CD4-positive, alpha-beta T cell treated with Interferon alpha-2 for 1 hour (primary cell): ENCODE measurements at regions not wholly inside any gene's neighbourhood (a gene's known extent, or its start where the extent isn't known, plus 50 kb on each side); places are given as distances from the start of the nearest gene placed in this dataset.
"Not testable (repeated sequence)": the region's sequence is repeated elsewhere in the genome, so short reads cannot be mapped to it uniquely, and the experiment has no call there.

Experiments
- DNase-seq, 2 donors: peaks; one replicate each; pipeline ENCODE4 v3.0.0-alpha.2; 2020 to 2022

- DNase-seq: not testable (repeated sequence)
Observed at GRCh38 chr22:16730894-16731293, 94.3 kb downstream of the XKR3 start.

- DNase-seq: not testable (repeated sequence)
Observed at GRCh38 chr22:16727491-16727890, 97.7 kb downstream of the XKR3 start.

DNA sequence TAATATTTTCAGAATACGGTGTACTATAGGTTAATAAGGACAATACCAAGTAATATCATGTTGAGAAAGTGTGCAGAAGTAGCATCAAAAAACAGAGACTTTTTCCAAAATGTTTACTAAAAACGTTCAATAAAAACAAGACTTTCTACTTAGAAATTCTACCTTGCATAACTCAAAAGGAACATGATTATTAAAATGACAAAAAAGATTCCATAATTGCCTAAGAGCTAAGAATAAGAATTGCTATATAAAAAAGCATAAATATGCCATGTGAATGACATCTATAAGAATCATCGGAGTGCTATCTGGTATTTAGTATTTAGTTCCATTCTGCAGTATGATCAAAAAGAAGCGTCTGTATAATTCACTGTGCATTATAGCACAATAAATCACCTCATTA is 102.0 kb downstream of the XKR3 start:
- not testable (repeated sequence) for DNase-seq

DNA sequence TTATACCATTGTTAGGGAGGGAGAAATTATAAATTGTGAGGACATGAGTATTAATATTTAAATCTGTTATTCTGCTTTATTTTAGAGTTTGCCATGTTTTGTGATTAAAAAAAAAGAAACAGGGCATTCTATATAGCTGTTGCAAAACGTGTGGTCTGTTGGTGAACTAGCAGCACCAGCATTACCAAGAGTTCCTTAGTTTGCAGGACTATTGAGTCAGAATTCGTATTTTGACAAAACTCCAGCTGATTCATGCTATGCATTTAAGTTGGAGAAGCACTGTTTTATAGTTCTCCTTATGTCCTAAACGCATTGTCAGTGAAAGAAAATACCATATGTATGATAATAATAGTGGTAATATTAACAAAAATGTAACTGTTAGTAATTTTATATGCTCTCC is 102.6 kb downstream of the XKR3 start:
- DNase-seq: peak in 1 of 2 donors; percentile 2

- DNase-seq: no peak
Observed at GRCh38 chr22:16721961-16722360, 103.2 kb downstream of the XKR3 start.

GRCh38 chr22:16717699-16718558 is 107.3 kb downstream of the XKR3 start:
- no peak for DNase-seq

DNA sequence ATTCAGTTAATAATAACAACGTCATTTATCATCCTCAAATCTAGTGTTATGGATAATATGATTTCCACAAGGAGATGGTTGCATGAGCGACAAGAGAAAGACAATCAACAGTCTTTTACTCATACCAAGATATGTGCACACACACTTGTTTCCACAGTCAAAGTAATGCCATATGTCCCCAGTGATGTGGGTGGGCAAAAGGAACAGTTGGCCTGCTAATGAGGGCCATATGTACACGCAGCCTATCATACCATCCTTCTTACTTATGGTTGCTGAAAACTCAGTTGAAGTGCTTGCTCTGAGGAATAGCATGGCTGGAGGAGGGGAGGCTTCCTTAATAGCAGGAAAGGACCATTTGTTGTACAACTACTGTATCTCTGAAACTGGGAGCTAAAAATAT is 110.6 kb downstream of the XKR3 start:
- not testable (repeated sequence) for DNase-seq

DNA sequence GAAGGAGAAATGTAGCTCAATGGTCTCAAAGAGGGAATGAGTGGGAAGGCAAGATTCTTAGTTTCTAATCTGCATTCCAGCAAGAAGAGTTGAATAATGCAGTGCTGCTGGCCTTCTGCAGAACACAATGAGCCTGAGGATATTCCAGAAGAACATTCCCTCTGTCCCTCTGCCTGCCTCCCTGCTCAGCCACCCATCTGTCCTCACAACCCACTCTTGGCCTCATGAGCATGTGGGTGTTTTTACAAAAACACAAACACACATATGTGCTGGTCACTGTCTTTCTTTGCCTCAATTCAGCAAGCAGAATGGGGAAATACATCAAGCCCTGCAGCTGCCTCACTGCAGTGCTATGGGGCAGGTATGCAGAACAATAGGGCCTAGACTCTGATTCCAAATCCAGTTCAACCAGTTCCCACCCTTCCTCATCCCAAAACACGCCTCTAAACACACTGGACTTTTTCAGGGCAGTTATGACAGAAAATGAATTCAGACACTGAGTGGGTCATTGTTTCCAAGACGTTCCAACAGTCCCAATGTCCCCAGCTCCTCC is 109.8 kb upstream of the CCT8L2 start:
- DNase-seq: not testable (repeated sequence)

DNA sequence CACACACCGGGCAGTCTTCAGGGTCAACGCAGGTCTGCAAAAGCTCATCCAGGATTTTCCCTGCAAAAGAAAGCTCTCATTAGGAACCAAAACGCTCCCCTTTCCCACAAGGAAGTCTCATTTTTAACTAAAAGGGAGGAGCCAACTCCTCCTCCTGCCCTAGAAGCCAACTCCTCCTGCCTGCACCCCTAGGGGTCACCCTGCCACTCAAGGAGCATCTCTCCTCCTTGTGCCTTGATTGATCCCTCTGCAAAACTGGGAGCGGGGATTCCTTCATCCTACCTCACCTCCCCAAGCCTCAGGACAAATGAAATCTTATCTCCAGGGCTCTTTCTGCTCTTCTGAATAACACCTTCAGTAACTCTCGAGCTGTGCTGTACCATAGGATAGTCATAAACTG is 107.8 kb upstream of the CCT8L2 start:
- DNase-seq: not testable (repeated sequence)

GRCh38 chr22:16699326-16699725 is 106.7 kb upstream of the CCT8L2 start:
- no peak for DNase-seq

DNA sequence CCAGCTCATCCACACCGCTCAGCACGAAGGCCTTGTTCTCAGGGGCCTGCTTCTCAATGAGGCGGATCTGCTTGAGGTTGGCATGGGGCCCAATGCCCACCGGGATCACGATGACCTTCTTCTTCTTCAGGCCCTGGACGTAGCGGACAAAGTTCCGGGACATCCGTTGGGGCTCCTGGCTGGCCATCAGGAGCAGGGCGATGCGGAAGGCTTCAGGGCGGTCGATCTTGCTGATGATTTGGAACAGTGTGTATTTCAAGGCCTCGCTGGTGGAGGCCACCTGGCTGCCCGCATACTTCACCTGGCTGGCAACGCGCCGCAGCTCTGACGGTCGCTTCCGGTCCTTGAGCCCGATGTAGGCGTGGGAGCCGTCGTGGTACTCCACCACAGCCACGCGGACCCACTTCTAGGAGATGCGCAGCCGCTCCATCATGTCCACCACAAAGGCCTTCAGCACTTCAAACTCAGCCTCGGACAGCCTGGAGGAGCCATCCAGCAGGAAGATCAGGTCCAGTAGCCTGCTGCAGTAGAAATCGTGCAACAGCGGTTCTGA is 105.0 kb upstream of the CCT8L2 start:
- DNase-seq: not testable (repeated sequence)

GRCh38 chr22:16696900-16697299 is 104.3 kb upstream of the CCT8L2 start:
- DNase-seq: not testable (repeated sequence)

- no peak for DNase-seq
Observed at GRCh38 chr22:16695261-16695660, 102.7 kb upstream of the CCT8L2 start.

DNA sequence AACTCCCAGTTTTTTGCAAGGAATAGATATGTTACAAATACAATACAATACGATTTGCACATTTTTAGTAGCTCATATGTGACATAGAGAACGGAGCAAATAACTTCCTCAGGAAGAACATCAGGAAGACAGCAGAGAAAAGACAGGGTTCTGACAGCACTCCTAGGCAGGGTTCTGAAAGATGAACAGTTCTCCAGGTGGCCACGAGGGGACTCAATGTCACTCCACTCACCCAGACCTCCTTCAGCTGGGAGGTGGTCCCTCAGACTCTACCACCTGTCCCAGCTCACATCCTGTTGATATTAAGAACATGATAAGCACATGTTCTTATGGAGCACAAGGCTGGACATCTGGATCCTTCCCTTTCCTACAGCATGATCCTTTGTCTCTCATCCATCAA is 101.1 kb upstream of the CCT8L2 start:
- DNase-seq: not testable (repeated sequence)

- DNase-seq: not testable (repeated sequence)
Observed at GRCh38 chr22:16689358-16689757, 96.7 kb upstream of the CCT8L2 start.

DNA sequence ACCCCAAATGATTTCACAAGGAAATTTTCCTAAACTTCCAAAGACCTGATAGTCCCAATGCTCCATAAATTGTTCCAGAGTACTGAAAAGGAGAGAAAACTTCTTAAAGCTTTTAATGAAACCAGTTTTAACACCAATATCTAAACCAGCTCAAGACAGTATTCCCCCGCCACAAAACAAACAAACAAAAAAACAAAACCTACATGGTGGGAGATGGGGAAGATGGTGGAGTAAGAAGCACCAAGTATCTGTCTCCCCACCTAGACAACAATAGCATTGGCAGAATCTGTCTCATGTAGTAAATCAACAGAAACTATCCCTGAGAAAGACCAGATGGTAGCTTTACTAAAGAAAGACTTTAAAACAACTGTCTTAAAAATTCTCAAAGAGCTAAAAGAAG is 88.7 kb upstream of the CCT8L2 start:
- DNase-seq: not testable (repeated sequence)

- DNase-seq: not testable (repeated sequence)
Observed at GRCh38 chr22:16680209-16680899, 87.7 kb upstream of the CCT8L2 start.

- not testable (repeated sequence) for DNase-seq
Observed at GRCh38 chr22:16679191-16679834, 86.7 kb upstream of the CCT8L2 start.

- DNase-seq: not testable (repeated sequence)
Observed at GRCh38 chr22:16673433-16673832, 80.8 kb upstream of the CCT8L2 start.

DNA sequence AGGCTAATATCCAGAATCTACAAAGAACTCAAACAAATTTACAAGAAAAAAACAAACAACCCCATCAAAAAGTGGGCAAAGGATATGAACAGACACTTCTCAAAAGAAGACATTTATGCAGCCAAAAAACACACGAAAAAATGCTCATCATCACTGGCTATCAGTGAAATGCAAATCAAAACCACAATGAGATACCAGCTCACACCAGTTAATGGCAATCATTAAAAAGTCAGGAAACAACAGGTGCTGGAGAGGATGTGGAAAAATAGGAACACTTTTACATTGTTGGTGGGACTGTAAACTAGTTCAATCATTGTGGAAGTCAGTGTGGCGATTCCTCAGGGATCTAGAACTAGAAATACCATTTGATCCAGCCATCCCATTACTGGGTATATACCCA is 73.0 kb upstream of the CCT8L2 start:
- not testable (repeated sequence) for DNase-seq

- not testable (repeated sequence) for DNase-seq
Observed at GRCh38 chr22:16662330-16662729, 69.7 kb upstream of the CCT8L2 start.

DNA sequence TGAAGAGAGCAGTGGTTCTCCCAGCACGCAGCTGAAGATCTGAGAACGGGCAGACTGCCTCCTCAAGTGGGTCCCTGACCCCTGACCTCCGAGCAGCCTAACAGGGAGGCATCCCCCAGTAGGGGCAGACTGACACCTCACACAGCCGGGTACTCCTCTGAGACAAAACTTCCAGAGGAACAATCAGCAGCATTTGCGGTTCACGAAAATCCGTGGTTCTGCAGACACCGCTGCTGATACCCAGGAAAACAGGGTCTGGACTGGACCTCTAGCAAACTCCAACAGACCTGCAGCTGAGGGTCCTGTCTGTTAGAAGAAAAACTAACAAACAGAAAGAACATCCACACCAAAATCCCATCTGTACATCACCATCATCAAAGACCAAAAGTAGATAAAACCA is 68.4 kb upstream of the CCT8L2 start:
- DNase-seq: not testable (repeated sequence)

- not testable (repeated sequence) for DNase-seq
Observed at GRCh38 chr22:16660570-16660969, 68.0 kb upstream of the CCT8L2 start.
